DND-41 (cell line): ENCODE measurements at regions not wholly inside any gene's neighbourhood (a gene's known extent, or its start where the extent isn't known, plus 50 kb on each side); places are given as distances from the start of the nearest gene placed in this dataset.

Source experiments
- ATAC-seq: fragments of 200-7000 bp; cut with Tn5 transposase; 3 replicates; pipeline ENCODE4 v1.9.1; 2021; ENCODE audit warnings: low read depth; ENCODE audit not compliant: insufficient read depth
- DNase-seq: peaks from one replicate; pipeline ENCODE4 v3.0.0-alpha.2; 2020
- H2AFZ ChIP-seq: 2 replicates; pipeline ENCODE4 v1.6.0; 2012; ENCODE audit warnings: low read depth, low read length
- H3K27ac ChIP-seq: 2 replicates; pipeline ENCODE4 v1.5.1; 2012; ENCODE audit warnings: low read length, inconsistent platforms
- H3K27me3 ChIP-seq: fragments of 200-600 bp; sonication (generic); 2 replicates; pipeline ENCODE4 v1.6.0; 2012; ENCODE audit warnings: low read length, mild to moderate bottlenecking, inconsistent platforms; ENCODE audit not compliant: insufficient read depth, poor library complexity
- H3K36me3 ChIP-seq: 2 replicates; pipeline ENCODE4 v1.5.1; 2012; ENCODE audit warnings: low read length, inconsistent platforms; ENCODE audit not compliant: insufficient read depth
- H3K4me1 ChIP-seq: 2 replicates; pipeline ENCODE4 v1.5.1; 2012; ENCODE audit warnings: mild to moderate bottlenecking, low read length; ENCODE audit not compliant: insufficient read depth
- H3K4me2 ChIP-seq: 2 replicates; pipeline ENCODE4 v1.6.0; 2012; ENCODE audit warnings: mild to moderate bottlenecking, moderate library complexity, low read length, inconsistent platforms; ENCODE audit not compliant: insufficient read depth
- H3K4me3 ChIP-seq, 2 experiments: fragments of 200-600 bp in 1 of 2; shearing (Covaris generic) in 1 of 2; 2 replicates each; pipeline ENCODE4 v1.5.1; 2012 to 2016; ENCODE audit warnings: inconsistent platforms in 2 of 2, low read length in 2 of 2, mild to moderate bottlenecking in 2 of 2, low read depth in 1 of 2, moderate library complexity in 1 of 2
- H3K79me2 ChIP-seq: 2 replicates; pipeline ENCODE4 v1.6.0; 2012; ENCODE audit warnings: low read length, inconsistent platforms; ENCODE audit not compliant: insufficient read depth
- H3K9ac ChIP-seq: 2 replicates; pipeline ENCODE4 v1.6.0; 2012; ENCODE audit warnings: low read depth, mild to moderate bottlenecking, inconsistent platforms, low read length, moderate library complexity
- H3K9me3 ChIP-seq: 2 replicates; pipeline ENCODE4 v1.5.1; 2012; ENCODE audit warnings: low read length, moderate library complexity, mild to moderate bottlenecking, inconsistent platforms; ENCODE audit not compliant: insufficient read depth, severe bottlenecking
- H4K20me1 ChIP-seq: 2 replicates; pipeline ENCODE4 v1.6.0; 2012; ENCODE audit warnings: low read length; ENCODE audit not compliant: insufficient read depth
- CTCF ChIP-seq: IDR thresholded peaks from 2 replicates; pipeline ENCODE4 v1.5.1; 2012; ENCODE audit warnings: borderline replicate concordance, low read length, moderate library complexity, mild to moderate bottlenecking; ENCODE audit not compliant: poor library complexity, severe bottlenecking; ENCODE audit errors: extremely low read depth
- EZH2 ChIP-seq: IDR thresholded peaks from 3 replicates; pipeline ENCODE4 v1.6.1; 2012; ENCODE audit warnings: borderline replicate concordance, low read depth, mild to moderate bottlenecking, moderate library complexity, low read length, inconsistent platforms; ENCODE audit not compliant: severe bottlenecking

GRCh38 chr3:72355168-72355567 is 493.1 kb downstream of the SHQ1 start:
- Histone ChIP-seq H4K20me1 (no peaks in the 10 kb centered on the region), H3K4me2 (no peak overlapping the region), H3K4me1 (no peaks in the 10 kb centered on the region), H3K9ac (no peak overlapping the region), H3K79me2 (no peaks in the 10 kb centered on the region), H3K27ac (no peak overlapping the region), H3K36me3 (no peaks in the 10 kb centered on the region), H3K4me3 (no peak overlapping the region), H2AFZ (no peak overlapping the region), H3K9me3 (no peaks in the 10 kb centered on the region), H3K27me3 (no peaks in the 10 kb centered on the region)
- no peak for TF ChIP-seq CTCF
- no peak for TF ChIP-seq EZH2
- DNase-seq, result no peak
- no peak for ATAC-seq

DNA sequence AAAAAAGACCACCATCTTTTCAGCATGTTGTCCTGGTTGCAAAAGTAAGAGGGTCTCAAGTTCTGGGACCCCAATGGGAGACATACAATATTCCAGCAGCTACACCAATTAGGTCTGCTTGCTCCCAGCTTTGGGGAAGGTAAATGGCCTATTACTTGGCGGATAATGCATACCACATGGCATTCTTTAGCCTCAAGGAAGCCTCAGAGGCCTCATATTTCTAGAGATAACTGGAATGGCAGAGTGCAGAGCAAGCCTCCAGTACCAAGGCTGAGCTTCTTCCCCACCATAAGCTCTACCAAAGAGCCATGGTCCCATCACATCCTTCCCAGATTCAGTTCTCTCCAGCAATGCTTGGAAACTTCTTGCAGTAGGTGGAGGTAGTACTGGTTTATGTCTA is 493.8 kb downstream of the SHQ1 start:
- Histone ChIP-seq H3K27ac (no peak overlapping the region), H4K20me1 (no peaks in the 10 kb centered on the region), H3K4me3 (no peak overlapping the region), H3K4me1 (no peaks in the 10 kb centered on the region), H2AFZ (no peak overlapping the region), H3K9ac (no peak overlapping the region), H3K36me3 (no peaks in the 10 kb centered on the region), H3K9me3 (no peaks in the 10 kb centered on the region), H3K79me2 (no peaks in the 10 kb centered on the region), H3K4me2 (no peak overlapping the region), H3K27me3 (no peaks in the 10 kb centered on the region)
- TF ChIP-seq EZH2, result no peak
- no peak for TF ChIP-seq CTCF
- ATAC-seq (no peak), DNase-seq (no peak)

DNA sequence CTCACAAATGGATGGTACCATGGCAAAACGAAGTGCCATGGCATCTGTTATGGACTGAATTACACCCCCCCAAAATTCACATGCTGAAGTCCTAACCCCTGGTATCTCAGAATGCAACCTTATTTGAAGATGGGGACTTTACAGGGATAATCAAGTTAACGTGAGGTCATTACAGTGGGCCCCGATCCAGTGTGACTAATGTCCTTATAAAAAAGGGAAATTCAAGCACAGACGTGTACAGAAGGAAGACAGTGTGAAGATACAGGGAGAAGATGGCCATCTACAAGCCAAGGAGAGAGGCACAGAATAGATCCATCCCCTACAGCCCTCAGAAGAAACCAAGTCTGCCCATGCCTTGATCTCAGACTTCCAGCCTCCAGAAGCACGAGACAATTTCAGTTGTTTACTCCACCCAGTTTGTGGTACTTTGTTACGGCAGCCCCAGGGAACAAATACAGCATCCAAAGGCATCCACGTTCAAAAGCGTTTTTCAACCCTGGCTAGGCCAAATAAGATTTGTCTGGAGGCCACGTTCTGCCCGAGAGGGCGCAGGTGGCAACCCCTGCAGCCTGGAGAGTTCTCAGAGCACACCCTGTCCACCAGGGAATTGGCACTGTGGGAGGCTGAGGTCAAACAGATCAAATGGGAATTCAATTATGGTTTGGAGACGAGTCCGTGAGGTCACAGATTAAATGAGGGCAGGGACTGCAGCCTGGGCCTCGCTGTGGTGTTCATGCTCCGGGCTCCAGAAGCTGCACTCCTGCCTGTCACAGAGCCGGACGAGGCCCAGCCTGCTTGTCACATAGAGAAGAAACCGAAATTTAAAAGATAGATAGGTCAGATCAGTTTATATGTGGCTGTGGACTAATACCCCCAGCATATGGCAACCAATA is 494.8 kb downstream of the SHQ1 start:
- H3K9ac ChIP-seq, result no peak overlapping the region
- H3K36me3 ChIP-seq, result no peaks in the 10 kb centered on the region
- H3K79me2 ChIP-seq, result no peaks in the 10 kb centered on the region
- no peaks in the 10 kb centered on the region for H3K9me3 ChIP-seq
- no peak overlapping the region for H3K4me3 ChIP-seq
- no peak overlapping the region for H3K27ac ChIP-seq
- DNase-seq (no peak), ATAC-seq (no peak)
- H3K4me2 ChIP-seq, result no peak overlapping the region
- H3K4me1 ChIP-seq, result no peaks in the 10 kb centered on the region
- TF ChIP-seq EZH2, result no peak
- TF ChIP-seq CTCF, result no peak
- H3K27me3 ChIP-seq, result no peaks in the 10 kb centered on the region
- H4K20me1 ChIP-seq, result no peaks in the 10 kb centered on the region
- no peak overlapping the region for H2AFZ ChIP-seq

DNA sequence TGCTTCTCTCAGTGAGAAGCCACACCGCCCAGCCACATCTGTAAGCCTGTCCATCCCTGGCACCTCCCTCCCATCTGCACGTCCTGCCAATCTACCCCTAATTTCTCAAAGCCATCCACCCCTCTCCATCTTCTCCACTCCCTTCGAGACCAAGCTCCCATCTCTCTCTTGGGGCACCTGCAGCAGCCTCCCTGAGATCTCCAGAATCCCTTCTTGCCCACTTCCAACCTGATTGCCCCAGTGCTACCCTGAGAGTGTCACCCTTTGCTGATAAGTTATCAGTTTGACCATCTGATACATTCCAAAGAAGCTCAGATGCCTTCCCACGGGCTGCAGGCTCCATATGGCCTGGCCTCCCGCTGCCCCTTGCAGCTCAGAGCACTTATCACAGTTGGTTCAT is 496.1 kb downstream of the SHQ1 start:
- no peak for DNase-seq
- H4K20me1 ChIP-seq, result no peaks in the 10 kb centered on the region
- no peak overlapping the region for H3K9ac ChIP-seq
- H2AFZ ChIP-seq, result no peak overlapping the region
- no peak overlapping the region for H3K4me3 ChIP-seq
- H3K27ac ChIP-seq, result no peak overlapping the region
- no peaks in the 10 kb centered on the region for H3K4me1 ChIP-seq
- H3K4me2 ChIP-seq, result no peak overlapping the region
- no peaks in the 10 kb centered on the region for H3K27me3 ChIP-seq
- H3K79me2 ChIP-seq, result no peaks in the 10 kb centered on the region
- no peaks in the 10 kb centered on the region for H3K36me3 ChIP-seq
- no peak for TF ChIP-seq EZH2
- no peak for TF ChIP-seq CTCF
- H3K9me3 ChIP-seq, result no peaks in the 10 kb centered on the region
- ATAC-seq, result no peak
